Endodermal cell (in vitro differentiated cells): ENCODE measurements at regions not wholly inside any gene's neighbourhood (a gene's known extent, or its start where the extent isn't known, plus 50 kb on each side); places are given as distances from the start of the nearest gene placed in this dataset.

ENCODE experiments used
- DNase-seq: peaks from one replicate; pipeline ENCODE4 v3.0.0-alpha.2; 2017
- H3K27ac ChIP-seq: 2 replicates; pipeline ENCODE4 v1.5.1; 2013; ENCODE audit warnings: mild to moderate bottlenecking, low read depth, low read length, moderate library complexity
- H3K27me3 ChIP-seq: 2 replicates; pipeline ENCODE4 v1.6.1; 2013; ENCODE audit warnings: mild to moderate bottlenecking, low read length, moderate library complexity; ENCODE audit not compliant: insufficient read depth, control insufficient read depth, poor library complexity, severe bottlenecking
- H3K36me3 ChIP-seq: 2 replicates; pipeline ENCODE4 v1.7.0; 2013; ENCODE audit warnings: mild to moderate bottlenecking, low read length, moderate library complexity; ENCODE audit not compliant: control insufficient read depth, insufficient read depth
- H3K4me1 ChIP-seq: one replicate; pipeline ENCODE4 v1.7.0; 2013; ENCODE audit warnings: low read length; ENCODE audit not compliant: control insufficient read depth, insufficient read depth
- H3K4me3 ChIP-seq: 2 replicates; pipeline ENCODE4 v1.5.1; 2013; ENCODE audit warnings: mild to moderate bottlenecking, low read length, moderate library complexity
- H3K9ac ChIP-seq: 2 replicates; pipeline ENCODE4 v1.6.1; 2013; ENCODE audit warnings: mild to moderate bottlenecking, low read length, moderate library complexity; ENCODE audit not compliant: poor library complexity, severe bottlenecking; ENCODE audit errors: extremely low read depth
- H3K9me3 ChIP-seq: 2 replicates; pipeline ENCODE4 v1.6.1; 2013; ENCODE audit warnings: mild to moderate bottlenecking, low read length, moderate library complexity; ENCODE audit not compliant: control insufficient read depth
- H3K27ac Mint-ChIP-seq: 2 replicates; pipeline ENCODE4 v1.8.0; 2020; ENCODE audit warnings: mixed read lengths
- H3K27me3 Mint-ChIP-seq: 2 replicates; pipeline ENCODE4 v1.8.0; 2021; ENCODE audit warnings: mild to moderate bottlenecking, mixed read lengths; ENCODE audit not compliant: insufficient read depth
- H3K36me3 Mint-ChIP-seq: 2 replicates; pipeline ENCODE4 v1.8.0; 2020; ENCODE audit warnings: low read depth, mixed read lengths
- H3K4me1 Mint-ChIP-seq: 2 replicates; pipeline ENCODE4 v1.8.0; 2020; ENCODE audit warnings: mixed read lengths
- H3K4me3 Mint-ChIP-seq: 2 replicates; pipeline ENCODE4 v1.8.0; 2020; ENCODE audit warnings: mild to moderate bottlenecking, moderate library complexity, mixed read lengths
- H3K9me3 Mint-ChIP-seq: 2 replicates; pipeline ENCODE4 v1.8.0; 2020; ENCODE audit warnings: mild to moderate bottlenecking, mixed read lengths
- WGBS, 2 experiments: methylation state at CpG; one replicate each; pipeline versions ENCODE4 v1.1.5 to v1.1.7; 2013; ENCODE audit warnings: missing lambda C conversion rate in 2 of 2, mixed read lengths in 1 of 2; ENCODE audit not compliant: insufficient coverage in 1 of 2, insufficient read length in 1 of 2; 5-methylcytosine and 5-hydroxymethylcytosine counted together
- TF ChIP-seq, protein P1 (sequence below): fragments of 200-600 bp; sonication (generic); conservative IDR thresholded peaks from 2 replicates; pipeline ENCODE4 v1.5.0; 2021; ENCODE audit warnings: antibody characterized with exemption, mild to moderate bottlenecking

DNA sequence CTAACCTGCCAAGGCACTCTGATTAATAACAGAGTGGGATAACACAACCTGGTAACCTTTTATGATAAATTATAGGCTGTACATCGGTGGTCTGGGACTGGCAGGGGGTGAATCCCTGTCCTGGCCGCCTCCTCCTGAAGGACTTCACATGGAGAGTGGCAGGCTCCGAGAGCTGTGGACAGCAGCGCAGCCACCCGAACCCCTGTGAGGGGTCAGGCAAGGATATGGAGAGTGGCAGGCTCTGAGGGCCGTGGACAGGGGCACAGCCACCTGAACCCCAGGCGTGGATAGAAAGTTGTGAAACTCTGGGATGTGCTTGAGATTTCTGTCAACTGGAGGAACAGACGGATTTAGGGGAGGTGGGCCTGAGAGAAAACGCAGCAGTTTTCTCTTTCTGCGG, 107.0 kb upstream of the MGMT start:
- Histone ChIP-seq H3K4me3 (no peak overlapping the region), H3K27ac (no peak overlapping the region), H3K9me3 (peaks cover 16% of the 10 kb centered on the region), H3K9ac (no peak overlapping the region), H3K4me1 (no peaks in the 10 kb centered on the region), H3K36me3 (no peaks in the 10 kb centered on the region), H3K27me3 (no peaks in the 10 kb centered on the region)
- no peaks in the 10 kb centered on the region for H3K27me3 Mint-ChIP-seq
- 88 to 96% methylated on average over 4 to 10 of the region's 10 CpGs for WGBS, 2 experiments
- TF ChIP-seq, protein P1, sequence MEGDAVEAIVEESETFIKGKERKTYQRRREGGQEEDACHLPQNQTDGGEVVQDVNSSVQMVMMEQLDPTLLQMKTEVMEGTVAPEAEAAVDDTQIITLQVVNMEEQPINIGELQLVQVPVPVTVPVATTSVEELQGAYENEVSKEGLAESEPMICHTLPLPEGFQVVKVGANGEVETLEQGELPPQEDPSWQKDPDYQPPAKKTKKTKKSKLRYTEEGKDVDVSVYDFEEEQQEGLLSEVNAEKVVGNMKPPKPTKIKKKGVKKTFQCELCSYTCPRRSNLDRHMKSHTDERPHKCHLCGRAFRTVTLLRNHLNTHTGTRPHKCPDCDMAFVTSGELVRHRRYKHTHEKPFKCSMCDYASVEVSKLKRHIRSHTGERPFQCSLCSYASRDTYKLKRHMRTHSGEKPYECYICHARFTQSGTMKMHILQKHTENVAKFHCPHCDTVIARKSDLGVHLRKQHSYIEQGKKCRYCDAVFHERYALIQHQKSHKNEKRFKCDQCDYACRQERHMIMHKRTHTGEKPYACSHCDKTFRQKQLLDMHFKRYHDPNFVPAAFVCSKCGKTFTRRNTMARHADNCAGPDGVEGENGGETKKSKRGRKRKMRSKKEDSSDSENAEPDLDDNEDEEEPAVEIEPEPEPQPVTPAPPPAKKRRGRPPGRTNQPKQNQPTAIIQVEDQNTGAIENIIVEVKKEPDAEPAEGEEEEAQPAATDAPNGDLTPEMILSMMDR = no peak
- H3K4me1 Mint-ChIP-seq = no peaks in the 10 kb centered on the region
- DNase-seq = peak; percentile 31
- peaks cover 18% of the 10 kb centered on the region for H3K9me3 Mint-ChIP-seq
- no peaks in the 10 kb centered on the region for H3K36me3 Mint-ChIP-seq
- H3K27ac Mint-ChIP-seq = no peak overlapping the region
- H3K4me3 Mint-ChIP-seq = no peak overlapping the region

DNA sequence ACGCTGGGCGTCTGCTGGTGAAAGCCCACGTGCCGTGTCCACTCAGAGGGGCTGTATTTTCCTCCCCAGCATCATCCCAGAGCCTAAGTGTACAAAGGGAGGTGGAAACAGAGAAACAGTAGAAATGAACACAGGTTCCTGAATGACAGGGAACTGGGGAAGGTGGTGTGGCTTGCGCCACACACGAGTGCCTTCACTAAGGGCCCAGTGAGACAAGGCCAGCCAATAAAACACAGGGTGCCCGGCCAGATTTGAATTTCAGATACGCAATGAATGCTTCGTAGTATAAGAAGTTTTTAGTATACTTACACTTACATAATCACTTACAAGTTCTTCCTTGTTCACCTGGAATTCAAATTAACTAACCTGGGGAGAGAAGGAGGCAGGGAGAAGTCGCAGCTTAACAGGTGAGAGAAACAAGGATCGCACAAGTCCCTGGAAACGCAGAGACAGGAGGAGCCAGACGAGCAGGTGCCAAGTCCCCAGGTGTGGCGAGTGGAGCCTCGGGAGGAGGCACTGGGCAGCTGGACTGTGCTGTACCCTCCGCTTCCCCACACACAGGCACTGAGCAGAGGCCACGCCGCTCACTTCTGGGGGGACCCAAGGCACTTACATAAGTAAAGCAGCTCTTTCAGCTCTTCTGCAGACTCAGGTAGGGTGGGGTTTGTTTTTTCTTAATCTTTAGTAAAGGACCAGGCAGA, 105.2 kb upstream of the MGMT start:
- H3K4me3 ChIP-seq = no peak overlapping the region
- Mint-ChIP-seq H3K27ac (no peak overlapping the region), H3K4me3 (no peak overlapping the region), H3K4me1 (no peaks in the 10 kb centered on the region), H3K27me3 (no peaks in the 10 kb centered on the region), H3K36me3 (no peaks in the 10 kb centered on the region), H3K9me3 (peaks cover 5% of the 10 kb centered on the region)
- H3K9me3 ChIP-seq = peaks cover 8% of the 10 kb centered on the region
- no peak overlapping the region for H3K27ac ChIP-seq
- H3K27me3 ChIP-seq = no peaks in the 10 kb centered on the region
- H3K4me1 ChIP-seq = no peaks in the 10 kb centered on the region
- TF ChIP-seq, protein P1 = no peak
- H3K9ac ChIP-seq = no peak overlapping the region
- WGBS, 2 experiments = 93 to 98% methylated on average over 4 to 16 of the region's 18 CpGs
- DNase-seq = no peak
- no peaks in the 10 kb centered on the region for H3K36me3 ChIP-seq

DNA sequence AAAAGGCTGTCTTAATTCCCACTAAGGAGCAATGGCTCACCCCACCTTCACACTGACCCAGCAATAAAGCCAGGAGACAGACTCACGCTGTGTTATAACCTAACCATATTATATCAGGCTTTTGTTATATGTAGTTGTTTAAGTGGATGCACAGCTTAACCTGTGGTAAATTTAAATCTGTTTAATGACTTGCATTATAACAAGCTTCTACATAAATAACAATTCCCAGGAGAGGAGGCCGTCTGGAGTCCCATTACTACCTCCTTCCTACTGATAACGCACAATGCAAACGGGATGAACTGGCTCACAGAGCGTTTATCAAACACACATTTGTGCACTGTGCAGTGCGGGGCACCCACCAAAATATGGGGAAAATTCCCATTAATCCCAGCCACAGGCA, 102.1 kb upstream of the MGMT start:
- Mint-ChIP-seq H3K36me3 (no peaks in the 10 kb centered on the region), H3K27ac (no peak overlapping the region), H3K9me3 (no peaks in the 10 kb centered on the region), H3K4me1 (no peaks in the 10 kb centered on the region), H3K4me3 (no peak overlapping the region), H3K27me3 (no peaks in the 10 kb centered on the region)
- no peaks in the 10 kb centered on the region for H3K36me3 ChIP-seq
- H3K27ac ChIP-seq = no peak overlapping the region
- no peak overlapping the region for H3K4me3 ChIP-seq
- H3K27me3 ChIP-seq = no peaks in the 10 kb centered on the region
- no peaks in the 10 kb centered on the region for H3K4me1 ChIP-seq
- DNase-seq = peak; percentile 2
- H3K9me3 ChIP-seq = no peaks in the 10 kb centered on the region
- WGBS, 2 experiments = 86 to 100% methylated on average over 1 to 5 of the region's 6 CpGs
- no peak overlapping the region for H3K9ac ChIP-seq
- TF ChIP-seq, protein P1 = no peak
